HG03521 (cell line): ENCODE measurements at regions not wholly inside any gene's neighbourhood (a gene's known extent, or its start where the extent isn't known, plus 50 kb on each side); places are given as distances from the start of the nearest gene placed in this dataset.

ENCODE experiments used
- ATAC-seq: cut with Tn5 transposase; IDR thresholded peaks from one replicate; pipeline ENCODE4 v1.9.1; 2021; ENCODE audit warnings: mild to moderate bottlenecking, moderate library complexity; ENCODE audit not compliant: unreplicated experiment

- ATAC-seq = no peak
These were observed 272.4 kb upstream of the MYO3A start for GRCh38 chr10:25661632-25662031.

- no peak for ATAC-seq
These were observed 267.8 kb upstream of the MYO3A start for GRCh38 chr10:25666276-25666675.

- no peak for ATAC-seq
These were observed 258.8 kb upstream of the MYO3A start for GRCh38 chr10:25675204-25675603.

GRCh38 chr10:25675615-25676014 lies 258.4 kb upstream of the MYO3A start:
- no peak for ATAC-seq

GRCh38 chr10:25678220-25678619 lies 255.8 kb upstream of the MYO3A start:
- no peak for ATAC-seq

- no peak for ATAC-seq
These were observed 255.4 kb upstream of the MYO3A start for GRCh38 chr10:25678666-25679065.

GRCh38 chr10:25682203-25682851 lies 251.7 kb upstream of the MYO3A start:
- ATAC-seq = no peak

- ATAC-seq = no peak
These were observed 250.7 kb upstream of the MYO3A start for GRCh38 chr10:25683344-25683743.

GRCh38 chr10:25687521-25687920 lies 246.5 kb upstream of the MYO3A start:
- ATAC-seq = no peak

GRCh38 chr10:25689346-25690100 lies 244.5 kb upstream of the MYO3A start:
- ATAC-seq = no peak

- no peak for ATAC-seq
These were observed 241.3 kb upstream of the MYO3A start for GRCh38 chr10:25692761-25693160.

GRCh38 chr10:25694206-25694933 lies 239.7 kb upstream of the MYO3A start:
- ATAC-seq = no peak

- ATAC-seq = no peak
These were observed 239.1 kb upstream of the MYO3A start for GRCh38 chr10:25694971-25695370.

GRCh38 chr10:25695586-25695985 lies 238.4 kb upstream of the MYO3A start:
- ATAC-seq = no peak

- ATAC-seq = no peak
These were observed 237.9 kb upstream of the MYO3A start for GRCh38 chr10:25696013-25696708.

GRCh38 chr10:25697412-25697811 lies 236.6 kb upstream of the MYO3A start:
- no peak for ATAC-seq

GRCh38 chr10:25698638-25699037 lies 235.4 kb upstream of the MYO3A start:
- no peak for ATAC-seq

- ATAC-seq = no peak
These were observed 234.4 kb upstream of the MYO3A start for GRCh38 chr10:25699631-25700030.

GRCh38 chr10:25701652-25702051 lies 232.4 kb upstream of the MYO3A start:
- ATAC-seq = no peak

- no peak for ATAC-seq
These were observed 229.4 kb upstream of the MYO3A start for GRCh38 chr10:25704622-25705021.

GRCh38 chr10:25707572-25707971 lies 226.5 kb upstream of the MYO3A start:
- ATAC-seq = no peak
